IMR-90 (cell line): ENCODE measurements at regions not wholly inside any gene's neighbourhood (a gene's known extent, or its start where the extent isn't known, plus 50 kb on each side); places are given as distances from the start of the nearest gene placed in this dataset.

ENCODE experiments used
- ATAC-seq: fragments of 200-7000 bp; cut with Tn5 transposase; 2 replicates; pipeline ENCODE4 v1.9.1; 2020; ENCODE audit warnings: low read depth, mild to moderate bottlenecking, moderate library complexity
- BruUV-seq: library from RNA; stranded (reverse); fragments of 400-500 nt; replicated peaks from 2 replicates; lab custom pipeline; 2021; lab: Mats Ljungman, UMichigan
- CTCF ChIA-PET: fragments of 300-600 bp; formaldehyde crosslinking; extraction: SDS; loops from one replicate; lab custom pipeline; 2021; ENCODE audit warnings: antibody characterized with exemption; lab: Yijun Ruan, JAX
- POLR2A ChIA-PET: fragments of 300-600 bp; sonication (Branson Sonifier 250); formaldehyde crosslinking; loops from one replicate; lab custom pipeline; 2022; ENCODE audit warnings: antibody characterized with exemption; ENCODE audit not compliant: unreplicated experiment; lab: Charles Lee
- DNase-seq: peaks from one replicate; pipeline ENCODE4 v3.0.0; 2013
- H2AFZ ChIP-seq: replicated peaks from 2 replicates; pipeline ENCODE3; 2013; ENCODE audit warnings: low read length, mild to moderate bottlenecking; ENCODE audit not compliant: poor library complexity
- H2AK5ac ChIP-seq: 2 replicates; pipeline ENCODE4 v1.6.1; 2013; ENCODE audit warnings: low read depth, low read length, inconsistent platforms
- H2AK9ac ChIP-seq: replicated peaks from 2 replicates; pipeline ENCODE3; 2013; ENCODE audit warnings: mild to moderate bottlenecking, low read depth, low read length, moderate library complexity; ENCODE audit not compliant: poor library complexity
- H2BK120ac ChIP-seq: 2 replicates; pipeline ENCODE4 v1.6.1; 2013; ENCODE audit warnings: low read depth, low read length, inconsistent platforms
- H2BK15ac ChIP-seq: 3 replicates; pipeline ENCODE4 v1.6.1; 2013; ENCODE audit warnings: low read depth, low read length, inconsistent platforms
- H2BK20ac ChIP-seq: 2 replicates; pipeline ENCODE4 v1.6.1; 2013; ENCODE audit warnings: low read depth, mild to moderate bottlenecking, inconsistent platforms, low read length, moderate library complexity
- H2BK5ac ChIP-seq: 2 replicates; pipeline ENCODE4 v1.6.1; 2013; ENCODE audit warnings: mild to moderate bottlenecking, low read depth, low read length, inconsistent platforms; ENCODE audit not compliant: poor library complexity, severe bottlenecking
- H3K14ac ChIP-seq: replicated peaks from 2 replicates; pipeline ENCODE4 v1.6.1; 2013; ENCODE audit warnings: low read depth, low read length, inconsistent platforms
- H3K18ac ChIP-seq: 2 replicates; pipeline ENCODE4 v1.6.1; 2013; ENCODE audit warnings: low read depth, low read length, control low read depth
- H3K23ac ChIP-seq: 2 replicates; pipeline ENCODE4 v1.6.1; 2013; ENCODE audit warnings: low read depth, low read length, inconsistent platforms
- H3K27ac ChIP-seq: 2 replicates; pipeline ENCODE4 v1.5.1; 2013; ENCODE audit warnings: mild to moderate bottlenecking, control low read depth, low read length; ENCODE audit not compliant: insufficient read depth
- H3K27me3 ChIP-seq: 2 replicates; pipeline ENCODE4 v1.6.1; 2013; ENCODE audit warnings: low read length; ENCODE audit not compliant: control insufficient read depth, insufficient read depth
- H3K36me3 ChIP-seq: 2 replicates; pipeline ENCODE4 v1.6.1; 2013; ENCODE audit warnings: low read length, mixed read lengths; ENCODE audit not compliant: control insufficient read depth, insufficient read depth
- H3K4ac ChIP-seq: 2 replicates; pipeline ENCODE4 v1.6.1; 2013; ENCODE audit warnings: low read depth, low read length, inconsistent platforms
- H3K4me1 ChIP-seq: 2 replicates; pipeline ENCODE4 v1.6.1; 2013; ENCODE audit warnings: low read length, mixed read lengths; ENCODE audit not compliant: control insufficient read depth, insufficient read depth
- H3K4me2 ChIP-seq: 2 replicates; pipeline ENCODE4 v1.6.1; 2013; ENCODE audit warnings: low read depth, mild to moderate bottlenecking, control low read depth, low read length, moderate library complexity
- H3K4me3 ChIP-seq: 2 replicates; pipeline ENCODE4 v1.5.1; 2013; ENCODE audit warnings: low read depth, mild to moderate bottlenecking, control low read depth, low read length, moderate library complexity; ENCODE audit not compliant: insufficient read depth
- H3K56ac ChIP-seq: 2 replicates; pipeline ENCODE4 v1.6.1; 2013; ENCODE audit warnings: low read length, inconsistent platforms; ENCODE audit not compliant: insufficient read depth; ENCODE audit errors: extremely low read depth
- H3K79me1 ChIP-seq, 2 experiments: 2 replicates each; pipeline ENCODE4 v1.6.1; 2013; ENCODE audit warnings: low read length in 2 of 2, inconsistent platforms in 1 of 2, low read depth in 1 of 2
- H3K9ac ChIP-seq: 2 replicates; pipeline ENCODE4 v1.6.1; 2013; ENCODE audit warnings: low read depth, low read length, control low read depth
- H3K9me1 ChIP-seq: 2 replicates; pipeline ENCODE4 v1.6.1; 2013; ENCODE audit warnings: low read length, inconsistent platforms; ENCODE audit not compliant: insufficient read depth
- H3K9me3 ChIP-seq: 2 replicates; pipeline ENCODE4 v1.6.1; 2013; ENCODE audit warnings: low read length; ENCODE audit not compliant: control insufficient read depth, insufficient read depth
- H4K20me1 ChIP-seq: 2 replicates; pipeline ENCODE4 v1.6.1; 2013; ENCODE audit warnings: low read length, inconsistent platforms; ENCODE audit not compliant: insufficient read depth
- H4K5ac ChIP-seq: 2 replicates; pipeline ENCODE4 v1.6.1; 2013; ENCODE audit warnings: mild to moderate bottlenecking, low read depth, low read length, control low read depth
- H4K8ac ChIP-seq, 2 experiments: 2 replicates each; pipeline ENCODE4 v1.6.1; 2013; ENCODE audit warnings: low read depth in 2 of 2, low read length in 2 of 2, control low read depth in 1 of 2, inconsistent platforms in 1 of 2
- H4K91ac ChIP-seq: 2 replicates; pipeline ENCODE4 v1.6.1; 2013; ENCODE audit warnings: low read depth, low read length, inconsistent platforms; ENCODE audit not compliant: insufficient read depth
- MXI1 ChIP-seq: IDR thresholded peaks from 2 replicates; pipeline ENCODE4 v1.6.1; 2012; ENCODE audit warnings: low read depth, mild to moderate bottlenecking, low read length, moderate library complexity, borderline replicate concordance
- RCOR1 ChIP-seq: IDR thresholded peaks from 2 replicates; pipeline ENCODE4 v1.6.1; 2012; ENCODE audit warnings: mild to moderate bottlenecking, low read length, improper control_type of control experiment; ENCODE audit not compliant: insufficient replicate concordance
- SMC3 ChIP-seq: fragments of 150-350 bp; IDR thresholded peaks from 2 replicates; pipeline ENCODE4 v1.6.1; 2016; ENCODE audit warnings: low read depth, mild to moderate bottlenecking, antibody characterized with exemption, low read length, moderate library complexity
- WGBS, 2 experiments: methylation state at CpG; one replicate each; pipeline versions ENCODE4 v1.1.5 to v1.1.7; 2013; ENCODE audit warnings: missing lambda C conversion rate in 2 of 2; ENCODE audit not compliant: insufficient read length in 1 of 2; ENCODE audit errors: extremely low coverage in 2 of 2; 5-methylcytosine and 5-hydroxymethylcytosine counted together
- dilution Hi-C: fragments of 300-500 bp; cut with HindIII; formaldehyde crosslinking; loops from one replicate; pipeline ENCODE4 v1.14.3; 2018; ENCODE audit warnings: low sequenced_read_pairs; ENCODE audit not compliant: unreplicated experiment
- in situ Hi-C: fragments of 300-500 bp; cut with MboI; formaldehyde crosslinking; loops from 3 replicates; pipeline ENCODE4 v1.14.3; 2019; ENCODE audit warnings: low sequenced_read_pairs, inconsistent platforms, mixed read lengths
- intact Hi-C: fragments of 100-400 bp; cut with micrococcal nuclease; formaldehyde crosslinking; loops from 2 replicates; pipeline ENCODE4 v1.10.0; 2022
- TF ChIP-seq, protein P1 (sequence below): fragments of 150-350 bp; IDR thresholded peaks from 2 replicates; pipeline ENCODE4 v1.6.1; 2017; ENCODE audit warnings: mild to moderate bottlenecking, antibody characterized with exemption, low read length, low read depth

DNA sequence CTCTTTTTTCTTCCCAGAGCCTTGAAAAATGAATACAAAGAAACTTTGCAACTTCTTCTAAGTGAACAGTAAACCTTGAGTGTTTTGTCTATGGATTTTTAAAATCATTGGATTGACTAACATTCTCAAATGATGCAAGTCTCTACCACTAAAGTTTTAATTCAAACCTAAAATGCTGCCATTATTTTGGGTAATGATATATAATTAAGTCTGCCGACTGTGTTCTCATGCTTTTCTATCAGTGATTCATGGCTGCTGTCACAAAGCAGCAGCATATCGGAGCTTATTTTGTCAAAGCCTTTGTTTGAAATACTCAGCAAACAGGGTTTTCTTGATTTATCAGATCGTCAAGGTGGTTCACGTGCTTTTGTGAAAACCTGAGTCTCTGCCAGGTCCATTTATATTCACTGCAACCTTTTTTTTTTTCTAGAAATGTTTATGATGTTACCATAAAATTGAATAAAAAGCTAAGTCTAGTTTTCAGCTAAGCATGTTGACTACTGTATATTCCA, 96.3 kb downstream of the GJA1 start:
- in situ Hi-C loops: no loop called here
- H2AK5ac ChIP-seq: no peak overlapping the region
- H2BK120ac ChIP-seq: no peak overlapping the region
- H3K4me2 ChIP-seq: no peak overlapping the region
- no peak overlapping the region for H4K8ac ChIP-seq
- TF ChIP-seq SMC3 (no peak), RCOR1 (no peak), MXI1 (no peak)
- TF ChIP-seq, protein P1, sequence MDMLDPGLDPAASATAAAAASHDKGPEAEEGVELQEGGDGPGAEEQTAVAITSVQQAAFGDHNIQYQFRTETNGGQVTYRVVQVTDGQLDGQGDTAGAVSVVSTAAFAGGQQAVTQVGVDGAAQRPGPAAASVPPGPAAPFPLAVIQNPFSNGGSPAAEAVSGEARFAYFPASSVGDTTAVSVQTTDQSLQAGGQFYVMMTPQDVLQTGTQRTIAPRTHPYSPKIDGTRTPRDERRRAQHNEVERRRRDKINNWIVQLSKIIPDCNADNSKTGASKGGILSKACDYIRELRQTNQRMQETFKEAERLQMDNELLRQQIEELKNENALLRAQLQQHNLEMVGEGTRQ: no peak
- H3K79me1 ChIP-seq: no peaks in the 10 kb centered on the region
- no peaks in the 10 kb centered on the region for H4K20me1 ChIP-seq
- intact Hi-C loops: no loop called here
- no peak overlapping the region for H3K18ac ChIP-seq
- H3K9me3 ChIP-seq: no peaks in the 10 kb centered on the region
- H3K9me1 ChIP-seq: no peaks in the 10 kb centered on the region; the same call in 1 of the 2 replicates
- DNase-seq (no peak), ATAC-seq (no peak)
- no peak overlapping the region for H4K91ac ChIP-seq
- WGBS, 2 experiments: 100% methylated on average over 1 of the region's 4 CpGs; no CpG with 5 or more reads in 1 of the 2 experiments
- H3K27me3 ChIP-seq: no peaks in the 10 kb centered on the region
- H2BK15ac ChIP-seq: no peak overlapping the region
- no peak overlapping the region for H2AK9ac ChIP-seq
- H3K4me3 ChIP-seq: no peak overlapping the region
- H2BK5ac ChIP-seq: no peak overlapping the region
- H3K56ac ChIP-seq: no peak overlapping the region
- no peak overlapping the region for H2BK20ac ChIP-seq
- no peak overlapping the region for H2AFZ ChIP-seq
- BruUV-seq: no TSS peak
- dilution Hi-C loops: no loop called here
- no peak overlapping the region for H3K9ac ChIP-seq
- no peak overlapping the region for H3K14ac ChIP-seq
- H4K5ac ChIP-seq: no peak overlapping the region
- no peak overlapping the region for H3K4ac ChIP-seq
- CTCF ChIA-PET: interaction anchor here (0.7 kb wide), 1 partner anchor 9 kb away, joined by 4 read pairs; no protein-coding TSS in a partner anchor
- no peak overlapping the region for H3K27ac ChIP-seq
- POLR2A ChIA-PET: no interaction called here
- H3K4me1 ChIP-seq: no peaks in the 10 kb centered on the region
- H3K23ac ChIP-seq: no peak overlapping the region
- H3K36me3 ChIP-seq: no peaks in the 10 kb centered on the region
